HepG2 (cell line): ENCODE measurements at regions not wholly inside any gene's neighbourhood (a gene's known extent, or its start where the extent isn't known, plus 50 kb on each side); places are given as distances from the start of the nearest gene placed in this dataset.

Source experiments
- ATAC-seq: fragments of 200-7000 bp; cut with Tn5 transposase; 3 replicates; pipeline ENCODE4 v1.9.1; 2020; ENCODE audit warnings: mild to moderate bottlenecking, moderate library complexity
- BruUV-seq: library from RNA; stranded (reverse); fragments of 400-500 nt; replicated peaks from 2 replicates; lab custom pipeline; 2021; lab: Mats Ljungman, UMichigan
- CTCF ChIA-PET: fragments of 300-600 bp; formaldehyde crosslinking; extraction: SDS; loops from one replicate; lab custom pipeline; 2021; ENCODE audit warnings: low total read pairs, inconsistent platforms, low intra/inter-chr PET ratio; lab: Yijun Ruan, JAX
- POLR2A ChIA-PET: fragments of 350-600 bp; sonication (Branson Sonifier 250); formaldehyde crosslinking; loops from one replicate; lab custom pipeline; 2020; ENCODE audit warnings: antibody characterized with exemption, inconsistent platforms; lab: Yijun Ruan, JAX
- DNase-seq: peaks from one replicate; pipeline ENCODE4 v3.0.0-alpha.2; 2015; ENCODE audit warnings: low spot score
- FAIRE-seq: peaks from 3 replicates; lab custom pipeline; 2011; peaks lifted over from hg19 to GRCh38; lab: Jason Lieb, UNC
- H2AFZ ChIP-seq: one replicate; pipeline ENCODE4 v1.6.1; 2011; ENCODE audit warnings: low read length, inconsistent platforms
- H3K27ac ChIP-seq: fragments of 300-600 bp; 3 replicates; pipeline ENCODE4 v1.8.0; 2011; ENCODE audit warnings: mixed run types, mild to moderate bottlenecking, mixed read lengths, low read length, inconsistent platforms; ENCODE audit not compliant: insufficient read depth; ENCODE audit errors: extremely low read length
- H3K27me3 ChIP-seq, 2 experiments: fragments of 200-600 bp in 1 of 2; 2 replicates in 1 of 2; 3 replicates in 1 of 2; pipeline versions ENCODE4 v1.6.0 to v1.8.0; 2011; ENCODE audit warnings: low read length in 2 of 2, mild to moderate bottlenecking in 2 of 2, moderate library complexity in 2 of 2, inconsistent platforms in 1 of 2; ENCODE audit not compliant: insufficient read depth in 2 of 2, control insufficient read depth in 1 of 2
- H3K36me3 ChIP-seq, 2 experiments: fragments of 200-600 bp in 1 of 2; replicated peaks in 1 of 2; 2 replicates in 1 of 2; 3 replicates in 1 of 2; pipeline versions ENCODE4 v1.5.1 to v1.8.0; 2011; ENCODE audit warnings: low read length in 2 of 2, inconsistent platforms in 1 of 2; ENCODE audit not compliant: insufficient read depth in 2 of 2, control insufficient read depth in 1 of 2
- H3K4me1 ChIP-seq: 2 replicates; pipeline ENCODE4 v1.5.1; 2012; ENCODE audit warnings: low read length, inconsistent platforms; ENCODE audit not compliant: insufficient read depth
- H3K4me2 ChIP-seq: 2 replicates; pipeline ENCODE4 v1.6.0; 2011; ENCODE audit warnings: low read depth, low read length, inconsistent platforms
- H3K4me3 ChIP-seq, 3 experiments: fragments of 200-600 bp in 1 of 3; sonication (generic), shearing (Covaris generic) in 1 of 3; replicated peaks in 1 of 3; 2 replicates each; pipeline ENCODE4 v1.5.1; 2011 to 2016; ENCODE audit warnings: low read length in 3 of 3, inconsistent platforms in 2 of 3, low read depth in 2 of 3, mild to moderate bottlenecking in 2 of 3, control low read depth in 1 of 3, mixed read lengths in 1 of 3; ENCODE audit not compliant: insufficient read depth in 1 of 3
- H3K79me2 ChIP-seq: one replicate; pipeline ENCODE4 v1.6.1; 2011; ENCODE audit warnings: low read length, inconsistent platforms; ENCODE audit not compliant: insufficient read depth
- H3K9ac ChIP-seq: 2 replicates; pipeline ENCODE4 v1.6.0; 2011; ENCODE audit warnings: mild to moderate bottlenecking, low read depth, low read length, inconsistent platforms; ENCODE audit not compliant: insufficient read depth
- H3K9me3 ChIP-seq: 2 replicates; pipeline ENCODE4 v1.5.1; 2012; ENCODE audit warnings: mild to moderate bottlenecking, low read length
- H4K20me1 ChIP-seq: 2 replicates; pipeline ENCODE4 v1.6.0; 2011; ENCODE audit warnings: inconsistent platforms, mild to moderate bottlenecking, low read length, moderate library complexity; ENCODE audit not compliant: insufficient read depth
- KDM5B ChIP-seq: sonication (generic); formaldehyde crosslinking; IDR thresholded peaks from 2 replicates; pipeline ENCODE4 v1.4.0; 2020; ENCODE audit warnings: missing genetic modification reagents, mild to moderate bottlenecking, borderline replicate concordance
- KLF16 ChIP-seq, 2 experiments: sonication (generic) in 1 of 2; formaldehyde crosslinking in 1 of 2; IDR thresholded peaks; 2 replicates each; pipeline versions ENCODE4 v1.6.1 to v1.8.0; 2016 to 2023; ENCODE audit warnings: missing genetic modification reagents in 2 of 2, missing compliant biosample characterization in 1 of 2
- PTBP1 ChIP-seq: fragments of 200-400 bp; formaldehyde crosslinking; IDR thresholded peaks from 2 replicates; pipeline ENCODE4 v1.6.1; 2018; ENCODE audit warnings: low read length, low read depth; ENCODE audit not compliant: poor library complexity, severe bottlenecking
- RELA ChIP-seq: sonication (generic); formaldehyde crosslinking; IDR thresholded peaks from 2 replicates; pipeline ENCODE4 v1.4.0; 2020; ENCODE audit warnings: missing genetic modification reagents
- TBP ChIP-seq: sonication (generic); formaldehyde crosslinking; IDR thresholded peaks from 2 replicates; pipeline ENCODE4 v1.5.0; 2020; ENCODE audit warnings: missing genetic modification reagents
- ZBTB42 ChIP-seq: sonication (generic); formaldehyde crosslinking; IDR thresholded peaks from 2 replicates; pipeline ENCODE4 v1.5.0; 2020; ENCODE audit warnings: mild to moderate bottlenecking, missing genetic modification reagents
- ZNF280B ChIP-seq: sonication (generic); formaldehyde crosslinking; IDR thresholded peaks from 2 replicates; pipeline ENCODE4 v1.5.0; 2020; ENCODE audit warnings: missing genetic modification reagents, mild to moderate bottlenecking, borderline replicate concordance
- ZNF556 ChIP-seq: sonication (generic); formaldehyde crosslinking; IDR thresholded peaks from 2 replicates; pipeline ENCODE4 v1.4.0; 2020; ENCODE audit warnings: mild to moderate bottlenecking, missing genetic modification reagents, borderline replicate concordance
- ZNF644 ChIP-seq: IDR thresholded peaks from 2 replicates; pipeline ENCODE4 v1.6.1; 2016; ENCODE audit warnings: low read depth
- ZNF720 ChIP-seq: sonication (generic); formaldehyde crosslinking; IDR thresholded peaks from 2 replicates; pipeline ENCODE4 v1.4.0; 2020; ENCODE audit warnings: missing genetic modification reagents
- ZSCAN20 ChIP-seq: sonication (generic); formaldehyde crosslinking; IDR thresholded peaks from 2 replicates; pipeline ENCODE4 v1.4.0; 2020; ENCODE audit warnings: missing genetic modification reagents, mild to moderate bottlenecking, borderline replicate concordance
- WGBS: methylation state at CpG from one replicate; pipeline ENCODE4 v1.1.6; 2017; ENCODE audit warnings: low lambda C conversion rate; 5-methylcytosine and 5-hydroxymethylcytosine counted together
- in situ Hi-C: cut with HindIII; loops from 2 replicates; pipeline ENCODE4 v1.10.0; 2017; ENCODE audit warnings: low pct_unique_long_range_greater_than_20kb; ENCODE audit not compliant: extremely low pct_ligation_motif_present
- intact Hi-C: fragments of 100-400 bp; cut with micrococcal nuclease; formaldehyde crosslinking; loops from one replicate; pipeline ENCODE4 v1.10.0; 2022; ENCODE audit not compliant: unreplicated experiment

- no peak overlapping the region for H3K4me2 ChIP-seq
- no peaks in the 10 kb centered on the region for H3K4me1 ChIP-seq
- BruUV-seq, result no TSS peak
- ChIA-PET CTCF (no interaction called here), POLR2A (no interaction called here)
- H3K27me3 ChIP-seq, result no peaks in the 10 kb centered on the region
- H4K20me1 ChIP-seq, result no peaks in the 10 kb centered on the region
- in situ Hi-C loops, result no loop called here
- no peak for TF ChIP-seq PTBP1
- WGBS, result no CpG with 5 or more reads among the region's 3 CpGs
- no peak overlapping the region for H3K9ac ChIP-seq
- FAIRE-seq (no peak), DNase-seq (no peak), ATAC-seq (no peak)
- intact Hi-C loops, result no loop called here
- no peaks in the 10 kb centered on the region for H3K36me3 ChIP-seq
- H3K79me2 ChIP-seq, result no peaks in the 10 kb centered on the region
- no peak overlapping the region for H3K27ac ChIP-seq
- H3K9me3 ChIP-seq, result no peaks in the 10 kb centered on the region
- no peak overlapping the region for H3K4me3 ChIP-seq
- no peak overlapping the region for H2AFZ ChIP-seq
Measured at GRCh38 chr18:67954594-67954993, 438.1 kb upstream of the DSEL start.

- Histone ChIP-seq H3K4me3 (no peak overlapping the region), H3K27me3 (no peaks in the 10 kb centered on the region), H3K9me3 (no peaks in the 10 kb centered on the region), H3K4me2 (no peak overlapping the region), H3K36me3 (no peaks in the 10 kb centered on the region), H2AFZ (no peak overlapping the region), H3K27ac (no peak overlapping the region), H3K79me2 (no peaks in the 10 kb centered on the region), H4K20me1 (no peaks in the 10 kb centered on the region), H3K9ac (no peak overlapping the region), H3K4me1 (no peaks in the 10 kb centered on the region)
- in situ Hi-C loops, result no loop called here
- ATAC-seq (no peak), DNase-seq (no peak), FAIRE-seq (no peak)
- intact Hi-C loops, result no loop called here
- ChIA-PET CTCF (no interaction called here), POLR2A (no interaction called here)
- WGBS, result under 1% methylated on average over 7 of the region's 7 CpGs
- TF ChIP-seq KLF16 (CRISPR knock-in tag; IDR thresholded peaks at IDR 0.05), result no peak
- TF ChIP-seq ZBTB42 (CRISPR knock-in tag), result no peak
- TF ChIP-seq ZNF556, result no peak
- TF ChIP-seq TBP, result no peak
- no peak for TF ChIP-seq ZSCAN20 (CRISPR knock-in tag)
- TF ChIP-seq RELA, result no peak
- TF ChIP-seq ZNF720, result no peak
- no peak for TF ChIP-seq ZNF280B (CRISPR knock-in tag)
- TF ChIP-seq KDM5B (CRISPR knock-in tag), result no peak
- no peak for TF ChIP-seq ZNF644 (CRISPR knock-in tag)
- BruUV-seq, result no TSS peak
Measured at GRCh38 chr18:67951137-67951536, 434.6 kb upstream of the DSEL start.
